GM19372 (cell line): ENCODE measurements at regions not wholly inside any gene's neighbourhood (a gene's known extent, or its start where the extent isn't known, plus 50 kb on each side); places are given as distances from the start of the nearest gene placed in this dataset.

ENCODE experiments used
- ATAC-seq: cut with Tn5 transposase; IDR thresholded peaks from one replicate; pipeline ENCODE4 v1.9.1; 2021; ENCODE audit warnings: mild to moderate bottlenecking, low read depth, moderate library complexity; ENCODE audit not compliant: unreplicated experiment

- no peak for ATAC-seq
These were observed 280.6 kb upstream of the CLEC14A start for GRCh38 chr14:38536376-38537038.

GRCh38 chr14:38528582-38528981 is 272.7 kb upstream of the CLEC14A start:
- no peak for ATAC-seq

GRCh38 chr14:38527502-38527878 is 271.6 kb upstream of the CLEC14A start:
- ATAC-seq, result no peak

DNA sequence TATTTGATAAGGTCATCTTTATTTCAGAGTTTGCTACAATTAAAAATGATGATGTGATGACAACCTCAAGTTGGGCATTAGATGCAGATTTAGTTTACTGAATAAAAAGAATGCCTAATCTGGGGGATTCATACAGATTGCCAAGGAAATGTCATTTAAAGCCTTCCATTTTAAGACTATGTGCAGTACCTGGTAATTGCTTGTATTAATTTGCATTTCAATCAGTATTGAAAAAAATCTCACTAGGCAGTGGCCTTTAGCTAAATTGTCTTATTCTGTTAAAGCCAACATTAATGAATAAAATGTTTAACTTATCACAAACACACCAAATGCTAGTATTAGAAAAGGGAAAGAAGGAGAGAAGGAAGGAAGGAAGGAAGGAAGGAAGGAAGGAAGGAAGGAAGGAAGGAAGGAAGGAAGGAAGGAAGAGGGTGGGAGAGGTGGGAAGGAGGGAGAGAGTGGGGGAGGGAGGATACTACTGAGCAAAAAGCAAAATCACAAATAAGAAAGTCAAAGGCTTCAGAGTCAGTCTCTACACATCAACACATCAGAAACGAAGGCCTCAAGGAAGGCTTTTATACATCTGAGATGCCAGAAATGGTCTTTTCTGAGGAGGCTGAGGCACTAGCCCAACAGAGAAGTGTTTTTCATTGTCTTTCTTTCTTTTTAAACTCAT is 271.1 kb upstream of the CLEC14A start:
- no peak for ATAC-seq

GRCh38 chr14:38524636-38525509 is 269.0 kb upstream of the CLEC14A start:
- no peak for ATAC-seq

DNA sequence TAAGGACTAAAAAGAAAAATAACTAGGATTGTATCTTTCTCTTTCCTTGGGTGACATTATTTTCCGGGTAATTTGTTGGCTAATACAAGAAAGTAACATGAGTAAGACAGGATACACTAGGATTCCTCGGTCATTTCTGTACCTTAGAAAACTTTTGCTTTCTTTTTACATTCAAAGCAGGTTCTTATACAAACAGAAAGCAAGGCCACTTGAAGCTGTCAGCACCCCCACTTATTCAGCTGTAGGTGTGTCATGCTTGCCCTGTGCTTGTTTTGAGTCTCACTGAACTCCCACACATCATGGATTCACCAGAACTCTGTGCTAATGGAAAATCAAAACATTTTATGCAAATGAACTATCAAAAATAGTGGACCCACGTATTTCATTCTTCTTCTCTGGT is 266.8 kb upstream of the CLEC14A start:
- no peak for ATAC-seq

DNA sequence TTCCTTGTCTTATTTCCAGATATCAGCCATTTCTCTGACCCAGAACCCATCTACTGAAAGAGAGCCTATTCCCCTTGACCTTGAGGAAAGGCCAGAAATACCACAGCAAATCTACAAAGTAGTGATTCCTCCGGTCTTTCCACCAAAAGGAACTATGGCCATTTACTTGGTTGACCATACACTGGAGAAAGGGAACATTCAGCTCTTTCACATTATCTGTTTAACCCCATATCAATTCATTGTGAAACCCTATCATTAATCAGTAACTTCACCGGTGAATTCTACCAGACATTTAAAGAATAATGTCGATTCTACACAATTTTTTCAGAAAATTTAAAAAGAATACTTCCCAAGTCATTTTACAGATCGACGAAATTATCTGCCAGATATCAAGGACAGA is 265.7 kb upstream of the CLEC14A start:
- no peak for ATAC-seq

DNA sequence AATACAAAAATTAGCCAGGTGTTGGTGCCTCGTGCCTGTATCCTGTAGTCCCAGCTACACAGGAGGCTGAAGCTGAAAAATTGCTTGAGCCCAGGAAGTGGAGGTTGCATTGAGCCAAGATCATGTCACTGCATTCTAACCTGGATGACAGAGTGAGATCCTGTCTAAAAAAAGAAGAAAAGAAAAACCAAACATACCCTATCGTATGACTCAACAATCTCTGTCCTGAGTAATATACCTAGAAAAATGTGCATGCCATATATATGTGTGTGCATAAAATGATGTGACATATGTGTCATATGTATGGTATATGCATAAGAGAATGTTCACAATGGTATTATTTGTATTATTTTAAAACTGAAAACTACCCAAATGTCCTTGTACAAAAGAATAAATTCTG is 261.5 kb upstream of the CLEC14A start:
- ATAC-seq, result no peak

GRCh38 chr14:38512236-38512635 is 256.3 kb upstream of the CLEC14A start:
- no peak for ATAC-seq

DNA sequence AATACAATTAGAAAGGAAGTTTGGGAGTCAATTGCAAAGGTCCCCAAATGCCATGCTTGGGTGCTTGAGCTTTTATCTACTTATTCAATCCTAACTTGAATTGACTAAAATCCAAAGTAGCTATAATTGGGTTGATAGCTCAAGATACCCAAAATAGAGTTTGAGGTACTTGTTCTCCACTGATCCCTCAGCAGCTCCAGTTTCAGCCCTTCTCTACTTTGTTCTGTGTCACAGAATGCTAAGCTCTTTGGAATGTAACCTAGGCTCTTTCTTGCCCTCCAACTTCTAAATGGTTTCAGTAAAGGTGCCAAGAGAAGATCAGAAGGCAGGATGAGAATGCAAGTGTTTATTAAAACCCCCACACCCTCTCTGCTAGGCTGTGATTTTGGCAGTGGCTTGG is 251.4 kb upstream of the CLEC14A start:
- ATAC-seq, result no peak

DNA sequence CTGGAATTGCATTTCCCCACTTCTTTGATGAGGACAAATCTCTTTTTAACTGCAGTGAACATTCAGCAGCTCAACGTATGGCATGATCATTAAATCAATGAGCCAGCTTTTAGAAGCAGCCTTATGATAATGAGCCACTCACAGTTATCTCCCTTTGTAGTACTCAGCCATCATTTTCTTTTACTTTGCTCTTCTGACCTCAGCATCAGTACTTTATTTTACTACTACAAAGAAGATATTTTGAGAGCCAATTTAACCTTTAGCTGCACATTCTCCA is 250.0 kb upstream of the CLEC14A start:
- no peak for ATAC-seq

- ATAC-seq, result no peak
These were observed 249.5 kb upstream of the CLEC14A start for GRCh38 chr14:38505221-38505972.

- ATAC-seq, result no peak
These were observed 248.3 kb upstream of the CLEC14A start for GRCh38 chr14:38504175-38504574.

GRCh38 chr14:38502239-38502638 is 246.3 kb upstream of the CLEC14A start:
- ATAC-seq, result no peak

GRCh38 chr14:38500125-38500524 is 244.2 kb upstream of the CLEC14A start:
- no peak for ATAC-seq

GRCh38 chr14:38496092-38496491 is 240.2 kb upstream of the CLEC14A start:
- ATAC-seq, result no peak

DNA sequence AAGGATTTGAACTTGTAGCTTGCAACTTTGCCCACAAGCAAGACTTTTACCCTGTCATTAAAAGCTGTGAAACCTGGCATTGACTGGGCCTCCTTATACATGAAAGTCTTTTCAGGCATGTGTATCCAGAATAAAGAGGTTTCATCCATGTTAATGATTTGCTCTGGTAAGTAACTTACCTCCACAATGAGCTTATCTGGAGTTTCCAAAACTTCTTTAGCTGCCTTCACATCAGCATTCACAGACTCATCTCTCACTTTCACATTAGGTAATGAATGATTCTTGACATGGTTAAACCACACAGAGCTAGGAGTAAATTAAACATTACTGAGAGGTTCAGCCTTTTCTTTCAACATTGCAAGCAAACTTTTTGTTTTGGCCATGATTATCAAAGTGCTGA is 234.4 kb upstream of the CLEC14A start:
- ATAC-seq, result no peak

DNA sequence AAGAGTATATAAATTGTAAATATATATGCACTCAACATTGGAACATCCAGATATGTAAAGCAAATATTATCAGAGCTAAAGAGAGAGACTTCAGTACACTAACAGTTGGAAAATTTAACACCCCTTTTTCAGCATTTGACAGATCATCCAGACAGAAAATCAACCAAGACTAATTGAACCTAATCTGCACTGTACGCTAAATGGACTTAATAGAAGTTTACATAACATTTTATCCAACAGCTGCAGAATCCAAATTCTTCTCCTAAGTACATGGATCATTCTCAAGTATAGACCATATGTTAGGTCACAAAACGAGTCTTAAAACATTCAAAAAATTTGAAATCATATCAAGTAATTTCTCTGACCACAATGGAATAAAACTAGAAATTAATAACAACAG is 229.1 kb upstream of the CLEC14A start:
- ATAC-seq, result no peak

GRCh38 chr14:38481952-38482678 is 226.2 kb upstream of the CLEC14A start:
- ATAC-seq, result no peak

- no peak for ATAC-seq
These were observed 213.3 kb upstream of the CLEC14A start for GRCh38 chr14:38469156-38469555.
